ENCODE measurements at regions not wholly inside any gene's neighbourhood (a gene's known extent, or its start where the extent isn't known, plus 50 kb on each side); places are given as distances from the start of the nearest gene placed in this dataset.
"Not testable (repeated sequence)": the region's sequence is repeated elsewhere in the genome, so short reads cannot be mapped to it uniquely, and the experiment has no call there.

GRCh38 chr2:145374165-145374564 lies 854.2 kb upstream of the ZEB2 start:
- Histone ChIP-seq H3K36me3 (ENCODE audit: low read depth) (no peaks in the 10 kb centered on the region), H3K9me3 (ENCODE audit: severe bottlenecking) (no peaks in the 10 kb centered on the region), H3K4me1 (ENCODE audit: insufficient read depth, poor library complexity, severe bottlenecking) (no peaks in the 10 kb centered on the region), H3K27me3 (ENCODE audit: insufficient read depth, poor library complexity, severe bottlenecking) (no peaks in the 10 kb centered on the region), H3K27ac (ENCODE audit: poor library complexity, severe bottlenecking) (no peak overlapping the region), H3K4me3 (ENCODE audit: severe bottlenecking) (no peak overlapping the region)
- TF ChIP-seq, protein P1, sequence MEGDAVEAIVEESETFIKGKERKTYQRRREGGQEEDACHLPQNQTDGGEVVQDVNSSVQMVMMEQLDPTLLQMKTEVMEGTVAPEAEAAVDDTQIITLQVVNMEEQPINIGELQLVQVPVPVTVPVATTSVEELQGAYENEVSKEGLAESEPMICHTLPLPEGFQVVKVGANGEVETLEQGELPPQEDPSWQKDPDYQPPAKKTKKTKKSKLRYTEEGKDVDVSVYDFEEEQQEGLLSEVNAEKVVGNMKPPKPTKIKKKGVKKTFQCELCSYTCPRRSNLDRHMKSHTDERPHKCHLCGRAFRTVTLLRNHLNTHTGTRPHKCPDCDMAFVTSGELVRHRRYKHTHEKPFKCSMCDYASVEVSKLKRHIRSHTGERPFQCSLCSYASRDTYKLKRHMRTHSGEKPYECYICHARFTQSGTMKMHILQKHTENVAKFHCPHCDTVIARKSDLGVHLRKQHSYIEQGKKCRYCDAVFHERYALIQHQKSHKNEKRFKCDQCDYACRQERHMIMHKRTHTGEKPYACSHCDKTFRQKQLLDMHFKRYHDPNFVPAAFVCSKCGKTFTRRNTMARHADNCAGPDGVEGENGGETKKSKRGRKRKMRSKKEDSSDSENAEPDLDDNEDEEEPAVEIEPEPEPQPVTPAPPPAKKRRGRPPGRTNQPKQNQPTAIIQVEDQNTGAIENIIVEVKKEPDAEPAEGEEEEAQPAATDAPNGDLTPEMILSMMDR (IDR thresholded peaks at IDR 0.05; ENCODE audit: poor library complexity, severe bottlenecking) = no peak
- DNase-seq (ENCODE audit: low spot score) = no peak
- no peak for ATAC-seq (ENCODE audit: low read depth)

DNA sequence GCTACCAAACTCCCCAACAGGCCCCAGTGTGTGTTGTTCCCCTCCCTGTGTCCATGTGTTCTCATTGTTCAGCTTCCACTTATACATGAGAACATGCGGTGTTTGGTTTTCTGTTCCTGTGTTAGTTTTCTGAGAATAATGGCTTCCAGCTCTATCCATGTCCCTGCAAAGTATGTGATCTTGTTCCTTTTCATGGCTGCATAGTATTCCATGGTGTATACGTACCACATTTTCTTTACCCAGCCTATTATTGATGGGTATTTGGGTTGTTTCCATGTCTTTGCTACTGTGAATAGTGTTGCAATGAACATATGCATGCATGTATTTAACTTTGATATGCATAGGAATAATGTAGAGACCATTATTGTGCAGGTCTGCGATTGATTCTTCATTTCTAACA lies 847.4 kb upstream of the ZEB2 start:
- H3K9me3 ChIP-seq (ENCODE audit: severe bottlenecking); H3K27me3 ChIP-seq (ENCODE audit: insufficient read depth, poor library complexity, severe bottlenecking); H3K27ac ChIP-seq (ENCODE audit: poor library complexity, severe bottlenecking); H3K4me1 ChIP-seq (ENCODE audit: insufficient read depth, poor library complexity, severe bottlenecking); DNase-seq (ENCODE audit: low spot score); H3K4me3 ChIP-seq (ENCODE audit: severe bottlenecking); H3K36me3 ChIP-seq (ENCODE audit: low read depth); ATAC-seq (ENCODE audit: low read depth): not testable (repeated sequence)

GRCh38 chr2:145366341-145366740 lies 846.4 kb upstream of the ZEB2 start:
- no peaks in the 10 kb centered on the region for H3K27me3 ChIP-seq (ENCODE audit: insufficient read depth, poor library complexity, severe bottlenecking)
- no peaks in the 10 kb centered on the region for H3K36me3 ChIP-seq (ENCODE audit: low read depth)
- H3K4me3 ChIP-seq (ENCODE audit: severe bottlenecking) = no peak overlapping the region
- ATAC-seq (ENCODE audit: low read depth) (no peak), DNase-seq (ENCODE audit: low spot score) (no peak)
- TF ChIP-seq, protein P1 (IDR thresholded peaks at IDR 0.05; ENCODE audit: poor library complexity, severe bottlenecking) = no peak
- H3K4me1 ChIP-seq (ENCODE audit: insufficient read depth, poor library complexity, severe bottlenecking) = no peaks in the 10 kb centered on the region
- H3K27ac ChIP-seq (ENCODE audit: poor library complexity, severe bottlenecking) = no peak overlapping the region
- no peaks in the 10 kb centered on the region for H3K9me3 ChIP-seq (ENCODE audit: severe bottlenecking)

GRCh38 chr2:145360129-145360790 lies 840.3 kb upstream of the ZEB2 start:
- TF ChIP-seq, protein P1 (IDR thresholded peaks at IDR 0.05; ENCODE audit: poor library complexity, severe bottlenecking) = no peak
- Histone ChIP-seq H3K27ac (ENCODE audit: poor library complexity, severe bottlenecking) (no peak overlapping the region), H3K9me3 (ENCODE audit: severe bottlenecking) (no peaks in the 10 kb centered on the region), H3K27me3 (ENCODE audit: insufficient read depth, poor library complexity, severe bottlenecking) (no peaks in the 10 kb centered on the region), H3K4me1 (ENCODE audit: insufficient read depth, poor library complexity, severe bottlenecking) (no peaks in the 10 kb centered on the region), H3K4me3 (ENCODE audit: severe bottlenecking) (no peak overlapping the region), H3K36me3 (ENCODE audit: low read depth) (no peaks in the 10 kb centered on the region)
- ATAC-seq (ENCODE audit: low read depth) = no peak
- no peak for DNase-seq (ENCODE audit: low spot score)

GRCh38 chr2:145359561-145359960 lies 839.6 kb upstream of the ZEB2 start:
- TF ChIP-seq, protein P1 (IDR thresholded peaks at IDR 0.05; ENCODE audit: poor library complexity, severe bottlenecking) = no peak
- no peak for DNase-seq (ENCODE audit: low spot score)
- Histone ChIP-seq H3K9me3 (ENCODE audit: severe bottlenecking) (no peaks in the 10 kb centered on the region), H3K4me3 (ENCODE audit: severe bottlenecking) (no peak overlapping the region), H3K27ac (ENCODE audit: poor library complexity, severe bottlenecking) (no peak overlapping the region), H3K36me3 (ENCODE audit: low read depth) (no peaks in the 10 kb centered on the region), H3K4me1 (ENCODE audit: insufficient read depth, poor library complexity, severe bottlenecking) (no peaks in the 10 kb centered on the region), H3K27me3 (ENCODE audit: insufficient read depth, poor library complexity, severe bottlenecking) (no peaks in the 10 kb centered on the region)
- no peak for ATAC-seq (ENCODE audit: low read depth)

Data from RWPE2 (cell line).